Caco-2 (cell line): ENCODE measurements at regions not wholly inside any gene's neighbourhood (a gene's known extent, or its start where the extent isn't known, plus 50 kb on each side); places are given as distances from the start of the nearest gene placed in this dataset.

ENCODE experiments used
- BruUV-seq: library from RNA; stranded (reverse); fragments of 400-500 nt; replicated peaks from 2 replicates; lab custom pipeline; 2021; lab: Mats Ljungman, UMichigan
- CTCF ChIA-PET: fragments of 300-600 bp; sonication (Branson Sonifier 250); formaldehyde crosslinking; loops from one replicate; lab custom pipeline; 2022; ENCODE audit warnings: antibody characterized with exemption; lab: Charles Lee
- POLR2A ChIA-PET: fragments of 300-600 bp; sonication (Branson Sonifier 250); formaldehyde crosslinking; loops from one replicate; lab custom pipeline; 2022; ENCODE audit warnings: antibody characterized with exemption; lab: Charles Lee
- DNase-seq, 2 experiments: peaks; one replicate each; pipeline versions ENCODE4 v3.0.0 to v3.0.0-alpha.2; 2020 to 2022
- H3K27me3 ChIP-seq: replicated peaks from 2 replicates; pipeline ENCODE4 v1.6.0; 2011; ENCODE audit warnings: low read length; ENCODE audit not compliant: control insufficient read depth, insufficient read depth
- H3K36me3 ChIP-seq: 2 replicates; pipeline ENCODE4 v1.5.1; 2011; ENCODE audit warnings: low read length; ENCODE audit not compliant: control insufficient read depth, insufficient read depth
- H3K4me1 ChIP-seq: fragments of 250-450 bp; sonication (Bioruptor Pico); 2 replicates; pipeline ENCODE4 v1.5.1; 2020; ENCODE audit warnings: mild to moderate bottlenecking
- H3K4me3 ChIP-seq: 2 replicates; pipeline ENCODE4 v1.5.1; 2011; ENCODE audit warnings: low read depth, mild to moderate bottlenecking, control low read depth, low read length
- H3K9me3 ChIP-seq: fragments of 250-450 bp; sonication (Bioruptor Pico); 2 replicates; pipeline ENCODE4 v1.5.1; 2020; ENCODE audit warnings: mild to moderate bottlenecking, moderate library complexity
- H3K27ac Mint-ChIP-seq: one replicate; pipeline ENCODE4 v1.8.0; 2022; ENCODE audit warnings: mixed read lengths; ENCODE audit not compliant: unreplicated experiment
- H3K27me3 Mint-ChIP-seq: one replicate; pipeline ENCODE4 v1.8.0; 2022; ENCODE audit warnings: mixed read lengths; ENCODE audit not compliant: insufficient read depth, unreplicated experiment
- H3K36me3 Mint-ChIP-seq: one replicate; pipeline ENCODE4 v1.8.0; 2022; ENCODE audit warnings: mild to moderate bottlenecking, mixed read lengths; ENCODE audit not compliant: insufficient read depth, unreplicated experiment
- H3K4me1 Mint-ChIP-seq: one replicate; pipeline ENCODE4 v1.8.0; 2022; ENCODE audit warnings: low read depth, mixed read lengths; ENCODE audit not compliant: unreplicated experiment
- H3K4me3 Mint-ChIP-seq: one replicate; pipeline ENCODE4 v1.8.0; 2022; ENCODE audit warnings: mild to moderate bottlenecking, moderate library complexity, mixed read lengths; ENCODE audit not compliant: unreplicated experiment
- H3K9me3 Mint-ChIP-seq: one replicate; pipeline ENCODE4 v1.8.0; 2022; ENCODE audit warnings: mixed read lengths; ENCODE audit not compliant: unreplicated experiment
- intact Hi-C: fragments of 100-400 bp; cut with micrococcal nuclease; formaldehyde crosslinking; loops from one replicate; pipeline ENCODE4 v1.10.0; 2022; ENCODE audit not compliant: unreplicated experiment
- TF ChIP-seq, protein P1 (sequence below), 2 experiments: fragments of 200-600 bp in 1 of 2; IDR thresholded peaks; 1 replicate in 1 of 2; 2 replicates in 1 of 2; pipeline versions ENCODE4 v1.5.1 to v1.8.0; 2011 to 2022; ENCODE audit warnings: antibody characterized with exemption in 1 of 2, control low read depth in 1 of 2, inconsistent platforms in 1 of 2, low read depth in 1 of 2, low read length in 1 of 2, mild to moderate bottlenecking in 1 of 2, moderate library complexity in 1 of 2; ENCODE audit not compliant: insufficient read depth in 1 of 2, severe bottlenecking in 1 of 2, unreplicated experiment in 1 of 2

DNA sequence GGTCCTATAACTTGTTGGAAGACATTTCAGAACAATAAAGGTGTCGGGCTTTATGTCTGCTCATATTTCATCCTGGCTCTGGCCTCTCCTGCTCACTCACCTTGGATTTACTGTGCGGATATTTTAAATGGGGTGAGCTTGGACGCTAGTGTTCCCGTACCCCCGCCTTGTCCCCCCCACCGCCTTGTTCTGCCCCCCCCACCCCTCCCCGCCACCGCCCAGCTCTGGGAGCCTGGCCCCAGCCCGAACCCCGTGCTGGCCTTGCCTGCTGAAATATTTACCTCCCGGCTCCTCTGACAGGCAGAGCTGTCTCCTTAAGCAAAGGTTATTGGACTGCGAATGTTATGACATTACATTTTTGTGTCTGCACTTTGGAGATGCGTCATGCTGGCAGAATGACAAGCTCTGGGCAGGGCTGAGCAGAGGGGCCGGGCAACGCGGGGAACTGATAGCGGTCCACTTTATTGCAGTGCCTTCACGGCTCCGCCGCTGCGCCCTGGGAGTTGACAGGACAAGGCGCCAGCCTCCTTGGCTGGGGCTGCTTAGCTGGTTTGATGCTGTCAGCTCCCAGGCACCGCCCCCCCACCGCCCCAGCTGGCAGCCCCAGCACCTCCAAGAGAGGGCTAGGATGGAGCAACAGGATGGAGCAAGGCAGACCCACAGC, 222.5 kb upstream of the GSE1 start:
- H3K9me3 Mint-ChIP-seq, result peaks cover 13% of the 10 kb centered on the region
- H3K36me3 Mint-ChIP-seq, result peaks cover 10% of the 10 kb centered on the region
- peaks cover 13% of the 10 kb centered on the region for H3K4me1 Mint-ChIP-seq
- Histone ChIP-seq H3K4me1 (peaks cover 20% of the 10 kb centered on the region), H3K27me3 (no peaks in the 10 kb centered on the region), H3K4me3 (no peak overlapping the region; the same call in 1 of the 2 replicates), H3K36me3 (no peaks in the 10 kb centered on the region), H3K9me3 (no peaks in the 10 kb centered on the region)
- H3K27me3 Mint-ChIP-seq, result no peaks in the 10 kb centered on the region
- peak overlapping the region; percentile 72 for H3K27ac Mint-ChIP-seq
- POLR2A ChIA-PET, result interaction anchor here (0.5 to 1.5 kb wide), 7 partner anchors 32 to 231 kb away, joined by 3 to 6 read pairs (median 3); no protein-coding TSS in a partner anchor
- CTCF ChIA-PET, result interaction anchor here (0.6 to 1.8 kb wide), 19 partner anchors 25 to 327 kb away, joined by 3 to 13 read pairs (median 5); no protein-coding TSS in a partner anchor
- DNase-seq, result peak; percentile 95
- BruUV-seq, result no TSS peak
- peak overlapping the region; percentile 42 for H3K4me3 Mint-ChIP-seq
- intact Hi-C loops, result loop anchor here (1.0 to 2.0 kb wide), 5 partner anchors 22 to 116 kb away; no protein-coding TSS in a partner anchor
- TF ChIP-seq, protein P1, sequence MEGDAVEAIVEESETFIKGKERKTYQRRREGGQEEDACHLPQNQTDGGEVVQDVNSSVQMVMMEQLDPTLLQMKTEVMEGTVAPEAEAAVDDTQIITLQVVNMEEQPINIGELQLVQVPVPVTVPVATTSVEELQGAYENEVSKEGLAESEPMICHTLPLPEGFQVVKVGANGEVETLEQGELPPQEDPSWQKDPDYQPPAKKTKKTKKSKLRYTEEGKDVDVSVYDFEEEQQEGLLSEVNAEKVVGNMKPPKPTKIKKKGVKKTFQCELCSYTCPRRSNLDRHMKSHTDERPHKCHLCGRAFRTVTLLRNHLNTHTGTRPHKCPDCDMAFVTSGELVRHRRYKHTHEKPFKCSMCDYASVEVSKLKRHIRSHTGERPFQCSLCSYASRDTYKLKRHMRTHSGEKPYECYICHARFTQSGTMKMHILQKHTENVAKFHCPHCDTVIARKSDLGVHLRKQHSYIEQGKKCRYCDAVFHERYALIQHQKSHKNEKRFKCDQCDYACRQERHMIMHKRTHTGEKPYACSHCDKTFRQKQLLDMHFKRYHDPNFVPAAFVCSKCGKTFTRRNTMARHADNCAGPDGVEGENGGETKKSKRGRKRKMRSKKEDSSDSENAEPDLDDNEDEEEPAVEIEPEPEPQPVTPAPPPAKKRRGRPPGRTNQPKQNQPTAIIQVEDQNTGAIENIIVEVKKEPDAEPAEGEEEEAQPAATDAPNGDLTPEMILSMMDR (IDR thresholded peaks at IDR 0.05; ENCODE audit: insufficient read depth in 1 of 2, low read depth in 1 of 2, low read length in 1 of 2, severe bottlenecking in 1 of 2, unreplicated experiment in 1 of 2), result no peak

DNA sequence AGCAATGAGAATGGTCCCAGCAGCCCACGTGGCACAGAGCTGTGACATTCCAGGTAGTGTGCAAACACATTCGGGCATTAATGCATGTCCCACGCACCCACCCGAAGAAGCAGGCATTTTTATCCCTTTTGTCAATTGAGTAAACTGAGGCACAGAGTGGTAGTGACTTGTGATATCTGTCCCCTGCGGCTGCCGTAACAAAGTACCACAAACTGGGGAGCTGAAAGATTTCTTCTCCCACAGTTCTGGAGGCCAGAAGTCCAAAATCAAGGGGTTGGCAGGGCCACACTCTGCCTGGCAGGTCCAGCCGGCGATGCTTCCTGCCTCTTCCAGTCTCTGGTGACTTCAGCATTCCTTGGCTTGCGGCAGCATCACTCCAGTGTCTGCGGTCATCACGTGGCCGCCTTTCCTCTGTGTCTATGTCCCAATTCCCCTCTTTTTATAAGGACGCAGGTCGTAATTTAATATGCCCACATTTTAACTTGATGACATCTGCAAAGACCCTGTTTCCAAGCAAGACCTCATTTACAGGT, 221.9 kb upstream of the GSE1 start:
- Mint-ChIP-seq H3K27me3 (no peaks in the 10 kb centered on the region), H3K36me3 (peaks cover 10% of the 10 kb centered on the region), H3K4me3 (no peak overlapping the region), H3K4me1 (peaks cover 13% of the 10 kb centered on the region), H3K9me3 (peaks cover 13% of the 10 kb centered on the region), H3K27ac (peak overlapping the region; percentile 72)
- Histone ChIP-seq H3K36me3 (no peaks in the 10 kb centered on the region), H3K4me1 (peaks cover 15% of the 10 kb centered on the region), H3K27me3 (no peaks in the 10 kb centered on the region), H3K9me3 (no peaks in the 10 kb centered on the region), H3K4me3 (no peak overlapping the region; the same call in 1 of the 2 replicates)
- TF ChIP-seq, protein P1 (IDR thresholded peaks at IDR 0.05; ENCODE audit: insufficient read depth in 1 of 2, low read depth in 1 of 2, low read length in 1 of 2, severe bottlenecking in 1 of 2, unreplicated experiment in 1 of 2), result no peak
- POLR2A ChIA-PET, result interaction anchor here (0.5 to 1.5 kb wide), 6 partner anchors 31 to 231 kb away, joined by 3 to 6 read pairs (median 4); no protein-coding TSS in a partner anchor
- no peak for DNase-seq
- intact Hi-C loops, result loop anchor here (2.0 kb wide), 3 partner anchors 22 to 116 kb away; no protein-coding TSS in a partner anchor
- CTCF ChIA-PET, result interaction anchor here (0.6 to 1.8 kb wide), 18 partner anchors 25 to 326 kb away, joined by 3 to 13 read pairs (median 5); no protein-coding TSS in a partner anchor
- BruUV-seq, result no TSS peak

DNA sequence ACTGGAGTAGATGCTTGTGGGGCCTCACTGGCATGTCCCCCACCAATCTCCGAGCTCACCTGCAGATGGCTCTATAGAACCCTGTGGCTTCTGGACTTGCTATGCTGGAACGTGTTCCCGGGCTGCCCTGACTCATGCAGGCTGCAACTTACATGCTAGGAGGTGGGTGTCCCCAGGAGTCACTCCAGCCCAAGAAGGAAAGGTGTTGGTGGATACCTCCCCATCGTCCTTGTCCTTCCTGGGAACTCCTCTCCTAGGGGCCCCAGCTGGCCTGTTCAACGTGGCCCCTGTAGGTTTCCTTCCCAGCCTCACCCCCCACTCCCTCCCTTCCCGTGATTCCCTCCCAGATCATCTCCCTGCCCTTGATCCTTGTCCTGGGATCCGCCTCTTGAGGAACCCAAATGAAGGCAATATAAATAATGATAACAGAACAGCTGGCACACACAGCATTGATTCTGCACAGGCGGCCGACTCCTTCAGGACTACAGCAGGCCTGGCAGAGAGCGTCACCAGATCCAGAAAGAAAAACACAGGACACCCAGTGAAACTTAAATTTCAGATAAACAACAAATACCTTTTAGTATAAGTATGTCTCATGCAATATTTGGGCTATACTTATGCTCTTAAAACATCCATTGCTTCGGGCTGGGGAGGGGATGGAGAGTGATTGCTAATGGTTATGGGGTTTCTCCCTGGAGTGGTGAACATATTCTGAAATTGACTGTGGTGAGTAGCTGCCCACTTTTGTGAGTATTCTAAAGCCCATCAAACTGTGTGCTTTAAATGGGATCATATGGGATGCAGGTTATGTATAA, 221.1 kb upstream of the GSE1 start:
- peak in 1 of 2 experiments; percentile 32 for DNase-seq
- Mint-ChIP-seq H3K4me1 (peaks cover 20% of the 10 kb centered on the region), H3K27ac (no peak overlapping the region), H3K4me3 (no peak overlapping the region), H3K9me3 (peaks cover 13% of the 10 kb centered on the region), H3K27me3 (no peaks in the 10 kb centered on the region), H3K36me3 (peaks cover 10% of the 10 kb centered on the region)
- no peaks in the 10 kb centered on the region for H3K36me3 ChIP-seq
- POLR2A ChIA-PET, result no interaction called here
- no peaks in the 10 kb centered on the region for H3K9me3 ChIP-seq
- H3K4me1 ChIP-seq, result peaks cover 15% of the 10 kb centered on the region
- CTCF ChIA-PET, result interaction anchor here (1.1 to 1.4 kb wide), 2 partner anchors 24 to 78 kb away, joined by 4 to 9 read pairs; no protein-coding TSS in a partner anchor
- TF ChIP-seq, protein P1 (IDR thresholded peaks at IDR 0.05; ENCODE audit: insufficient read depth in 1 of 2, low read depth in 1 of 2, low read length in 1 of 2, severe bottlenecking in 1 of 2, unreplicated experiment in 1 of 2), result no peak
- intact Hi-C loops, result loop anchor here (2.0 kb wide), 3 partner anchors 23 to 117 kb away; no protein-coding TSS in a partner anchor
- BruUV-seq, result no TSS peak
- H3K4me3 ChIP-seq, result no peak overlapping the region
- H3K27me3 ChIP-seq, result no peaks in the 10 kb centered on the region
